ELR (cell line): ENCODE measurements at regions not wholly inside any gene's neighbourhood (a gene's known extent, or its start where the extent isn't known, plus 50 kb on each side); places are given as distances from the start of the nearest gene placed in this dataset.

Experiments
- DNase-seq: peaks from one replicate; pipeline ENCODE4 v3.0.0-alpha.2; 2015; ENCODE audit warnings: low read depth

DNA sequence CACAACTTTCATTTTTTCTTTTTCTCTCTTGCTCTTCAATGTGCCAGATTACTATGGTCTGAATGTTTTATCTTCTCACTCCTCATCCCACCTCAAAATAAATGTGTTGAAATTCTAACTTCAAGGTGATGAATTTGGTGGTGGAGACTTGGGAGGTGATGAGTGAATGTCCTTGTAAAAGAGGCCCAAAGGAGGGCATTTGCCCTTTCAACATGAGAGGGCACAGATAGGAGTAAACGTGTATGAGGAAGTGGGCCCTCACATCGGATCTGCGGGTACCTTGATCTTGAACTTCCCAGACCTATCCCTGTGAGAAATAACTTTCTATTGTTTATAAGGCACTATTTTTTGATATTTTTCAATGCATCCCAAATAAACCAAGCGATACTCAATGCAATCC is 412.3 kb upstream of the ADGRL2 start:
- no peak for DNase-seq

DNA sequence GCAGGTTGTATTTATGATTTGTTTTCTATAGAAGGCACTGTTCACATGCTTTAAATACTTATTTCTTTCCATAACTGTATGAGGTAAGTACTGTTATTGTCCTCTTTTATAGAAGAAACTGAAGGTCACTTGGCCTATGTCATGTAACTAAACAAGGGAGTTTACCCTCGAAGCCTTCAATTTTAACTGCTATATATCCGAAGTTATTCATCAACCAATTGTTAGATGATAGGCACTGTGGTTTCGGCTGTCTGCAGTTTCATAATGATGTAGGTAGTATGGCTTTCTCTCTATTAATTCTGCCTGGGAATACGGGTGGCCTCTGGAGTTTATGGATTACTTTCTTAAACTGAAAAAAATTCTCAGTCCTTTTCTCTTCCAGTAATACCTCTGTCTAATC is 413.3 kb upstream of the ADGRL2 start:
- DNase-seq: no peak

DNA sequence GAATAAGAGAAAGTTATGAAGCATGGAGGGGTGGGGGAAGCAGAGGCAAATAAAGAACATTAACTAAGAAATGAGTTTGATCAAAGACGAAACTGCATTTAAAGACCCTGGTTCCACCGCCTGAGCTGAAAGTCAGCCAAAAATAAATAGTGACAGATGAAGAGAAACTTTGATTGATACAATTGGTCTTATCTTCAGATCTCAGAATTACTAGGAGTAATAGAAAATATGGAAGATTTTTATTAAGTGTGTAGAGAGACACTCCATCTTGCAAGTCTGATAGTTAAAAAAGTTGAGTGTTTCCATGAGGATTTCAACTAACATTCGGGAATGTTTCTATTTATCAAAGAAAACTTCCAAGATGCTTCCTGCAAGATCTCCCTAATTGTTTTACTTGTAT is 418.2 kb upstream of the ADGRL2 start:
- no peak for DNase-seq

DNA sequence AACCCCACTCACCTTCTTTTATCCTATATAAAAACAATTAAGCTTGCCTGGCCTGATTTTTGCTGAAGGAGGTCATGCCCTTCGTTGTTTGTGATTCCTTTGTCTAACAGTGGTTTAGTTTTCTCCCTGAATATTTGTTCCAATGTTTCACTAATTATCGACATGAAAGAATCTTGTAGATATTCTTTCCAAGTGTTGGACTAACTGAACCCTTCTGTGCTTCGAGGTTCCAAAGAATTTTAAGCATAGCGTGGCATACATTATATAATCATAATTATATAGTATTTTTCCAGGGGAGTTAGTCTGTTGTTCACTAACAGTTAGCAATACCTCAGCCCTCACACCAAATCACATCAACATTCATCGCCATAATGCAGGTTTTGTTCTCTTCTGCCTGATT is 418.9 kb upstream of the ADGRL2 start:
- DNase-seq: no peak

DNA sequence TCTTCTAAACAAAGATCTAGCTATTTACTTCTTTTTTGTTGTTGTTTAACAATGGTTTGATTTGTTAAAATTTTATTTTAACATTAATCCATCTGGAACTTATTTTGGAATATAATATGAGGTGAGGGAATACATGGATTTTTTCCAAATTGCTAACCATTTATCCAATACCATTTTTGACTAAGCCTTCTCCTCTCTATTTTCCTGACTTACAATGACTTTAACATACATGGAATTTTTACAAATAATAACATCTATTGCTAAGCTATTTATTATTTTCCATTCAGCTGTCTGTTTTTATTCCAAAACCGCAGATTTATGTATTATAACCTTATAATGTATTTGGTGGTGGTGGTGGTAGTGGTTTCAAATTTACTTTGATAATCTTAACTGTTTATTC is 420.3 kb upstream of the ADGRL2 start:
- no peak for DNase-seq

DNA sequence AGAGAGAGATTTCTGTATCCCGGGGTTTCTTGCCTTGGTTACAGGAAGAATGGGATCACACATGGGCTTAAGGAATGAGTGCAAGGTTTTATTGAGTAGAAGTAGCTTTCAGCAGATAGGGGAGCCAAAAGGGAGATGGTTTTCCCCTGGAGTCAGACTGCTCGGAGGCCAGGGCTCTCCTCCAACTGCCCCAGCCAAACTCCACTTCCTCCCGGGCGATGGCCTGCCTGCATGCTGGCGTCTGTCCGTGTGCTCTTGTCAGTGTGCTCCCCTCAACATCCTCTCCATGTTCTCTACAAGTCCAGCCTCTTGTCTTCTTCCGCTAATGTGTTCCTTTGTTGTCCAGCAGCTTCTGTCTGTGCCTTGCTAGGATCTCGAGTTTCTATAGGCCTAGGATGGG is 421.3 kb upstream of the ADGRL2 start:
- no peak for DNase-seq

DNA sequence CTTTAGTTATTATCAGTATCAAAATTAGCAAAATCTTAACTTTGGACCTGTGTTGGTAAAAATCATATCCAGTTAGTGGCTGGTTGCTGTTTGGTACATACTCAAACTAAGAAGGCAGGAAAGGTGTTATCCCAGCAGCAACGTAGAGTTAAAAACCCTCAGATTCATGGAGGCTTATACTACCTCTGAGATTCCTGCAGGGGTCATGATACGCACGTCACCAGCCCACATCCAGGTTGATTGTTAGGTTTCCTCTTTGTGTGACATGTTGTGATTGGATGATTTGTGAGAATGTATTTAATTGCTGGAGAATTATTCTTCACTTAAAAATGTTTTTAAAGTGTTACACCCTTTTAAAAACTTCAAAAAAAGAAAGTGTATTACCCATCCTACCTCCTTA is 423.3 kb upstream of the ADGRL2 start:
- no peak for DNase-seq

DNA sequence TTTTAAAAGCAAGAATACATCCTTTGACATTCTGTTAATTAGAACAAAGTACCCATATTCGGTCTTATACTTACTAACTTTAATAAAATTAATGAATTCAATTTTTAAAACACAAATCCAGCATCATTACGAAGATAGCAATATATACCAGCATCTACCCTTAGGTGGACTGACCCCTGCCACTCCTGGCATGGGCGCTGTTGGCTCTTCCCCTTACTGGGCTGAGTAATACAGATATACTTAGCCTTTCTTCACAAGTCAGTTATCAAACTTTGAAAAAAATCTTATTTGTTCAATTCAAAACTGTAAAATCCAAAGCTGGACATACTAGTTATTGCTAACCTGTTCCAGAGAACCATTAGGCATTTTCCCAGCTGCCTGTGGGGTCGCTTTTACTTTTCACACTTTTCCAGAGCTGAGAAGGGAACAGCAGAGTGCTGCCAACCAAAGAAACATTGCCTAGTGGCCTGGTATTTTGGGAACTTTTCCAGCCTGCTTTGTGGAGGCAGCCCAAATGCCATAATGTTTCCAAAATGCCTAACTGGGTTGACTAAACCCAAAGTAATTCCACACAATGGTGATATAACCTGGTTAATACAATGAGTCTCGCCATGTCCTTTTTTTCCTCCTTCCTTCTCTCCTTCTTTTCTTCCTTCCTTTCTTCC is 424.7 kb upstream of the ADGRL2 start:
- no peak for DNase-seq

DNA sequence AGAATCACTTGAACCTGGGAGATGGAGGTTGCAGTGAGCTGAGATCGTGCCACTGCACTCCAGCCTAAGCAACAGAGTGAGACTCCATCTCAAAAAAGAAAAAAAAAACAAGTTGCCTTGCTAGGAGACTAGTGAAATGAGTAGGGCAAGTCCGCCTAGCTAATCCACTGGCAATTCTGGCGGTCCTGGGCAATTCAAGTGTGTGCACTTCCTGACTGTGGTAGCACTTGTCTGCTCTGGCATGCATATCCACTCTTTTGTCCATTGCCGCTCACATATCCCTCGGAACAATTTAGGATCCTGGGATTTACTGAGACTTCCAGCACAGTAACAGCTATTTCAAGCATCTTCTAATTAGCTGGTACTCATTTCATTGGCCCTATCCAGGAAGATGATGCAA is 426.3 kb upstream of the ADGRL2 start:
- no peak for DNase-seq

DNA sequence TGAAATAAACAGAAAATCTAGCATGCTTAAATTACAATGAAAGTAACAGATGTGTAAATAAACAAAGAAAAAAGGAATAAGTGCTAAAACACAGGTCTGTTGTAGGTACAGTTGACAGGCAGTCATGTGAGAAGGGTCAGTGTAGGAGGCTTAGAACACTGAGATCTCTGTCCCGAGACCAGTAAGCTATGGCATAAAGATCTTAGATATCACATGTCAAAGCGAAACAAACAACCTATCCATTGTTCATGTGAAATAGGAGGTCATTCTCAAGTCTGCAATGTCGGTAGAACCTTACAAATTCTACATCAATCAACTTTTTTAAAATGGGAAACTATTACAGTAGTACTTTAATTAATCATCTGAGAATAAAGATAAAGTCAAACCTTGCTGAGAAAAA is 428.9 kb upstream of the ADGRL2 start:
- DNase-seq: no peak

DNA sequence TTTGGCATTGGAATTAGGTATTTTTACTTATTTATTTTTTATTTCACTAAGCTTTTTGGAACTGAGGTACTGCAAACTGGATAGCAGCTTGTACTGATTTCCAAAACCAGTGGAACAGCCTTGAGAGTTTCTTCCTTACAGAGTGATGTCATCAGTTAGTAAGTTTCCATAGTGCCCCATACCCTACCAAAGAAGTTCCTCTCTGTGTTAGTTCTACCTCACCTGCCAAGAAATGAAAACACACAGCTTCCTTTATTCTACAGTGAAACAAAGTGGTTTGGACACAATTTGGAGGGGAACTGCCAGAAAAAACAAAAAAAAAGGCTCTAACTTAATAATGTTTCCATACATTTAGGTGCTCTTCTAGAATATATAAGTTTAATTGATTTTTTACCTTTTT is 430.9 kb upstream of the ADGRL2 start:
- no peak for DNase-seq

DNA sequence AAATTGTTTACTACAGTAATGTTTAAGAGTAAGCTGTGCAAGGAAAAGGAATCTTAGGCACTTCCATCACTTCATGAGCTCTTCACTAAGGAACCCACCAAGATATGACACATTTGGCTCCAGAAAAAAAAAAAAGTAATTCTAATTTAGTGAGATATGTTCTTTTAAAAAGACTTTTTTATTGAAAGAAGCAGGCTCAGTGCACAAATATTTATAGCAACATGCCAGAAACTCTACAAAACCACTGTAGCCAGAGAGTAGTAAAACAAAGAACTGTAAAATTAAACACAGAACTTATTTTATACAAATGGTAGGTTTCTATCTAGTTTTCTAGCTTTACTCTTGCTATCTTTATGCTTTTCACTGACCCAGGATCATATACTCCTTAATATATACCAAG is 434.6 kb upstream of the ADGRL2 start:
- no peak for DNase-seq

DNA sequence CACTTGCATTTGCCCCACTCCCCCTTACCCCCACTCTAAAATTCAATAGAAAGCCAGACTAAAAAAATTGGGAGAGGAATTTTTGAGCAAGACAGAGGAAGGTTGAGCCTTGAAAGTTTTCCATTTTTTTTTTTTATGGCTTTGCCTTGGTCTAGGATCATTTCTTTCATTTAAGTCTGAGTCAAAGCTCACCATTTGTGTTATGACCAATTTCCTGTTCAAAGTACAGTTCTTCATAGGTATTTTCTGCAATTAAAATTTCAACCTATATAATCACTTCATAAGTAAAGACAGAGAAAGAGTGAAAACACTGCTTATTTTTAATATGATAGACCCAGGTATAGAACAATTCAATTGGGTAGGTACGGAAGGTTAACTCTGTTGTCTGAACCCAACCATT is 436.6 kb upstream of the ADGRL2 start:
- no peak for DNase-seq

DNA sequence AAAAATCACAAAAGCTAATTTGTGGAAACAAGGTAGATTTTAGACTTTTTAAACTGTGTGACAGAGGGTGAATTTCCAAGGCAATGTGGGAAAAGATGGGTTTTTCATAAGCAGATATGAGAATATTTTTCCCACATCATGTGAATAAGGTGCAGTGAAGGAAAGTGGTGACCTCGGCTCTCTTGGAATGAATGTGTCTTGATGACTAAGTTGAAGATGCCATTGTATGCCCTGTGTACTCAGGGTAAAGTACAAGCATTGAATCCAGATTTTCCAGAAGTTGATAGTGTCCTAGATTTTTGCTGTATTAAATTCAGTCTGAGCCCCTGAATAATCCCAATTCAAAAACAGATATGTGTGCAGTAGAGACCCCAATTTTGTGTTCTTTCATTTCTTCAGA is 442.6 kb upstream of the ADGRL2 start:
- DNase-seq: peak; percentile 2

DNA sequence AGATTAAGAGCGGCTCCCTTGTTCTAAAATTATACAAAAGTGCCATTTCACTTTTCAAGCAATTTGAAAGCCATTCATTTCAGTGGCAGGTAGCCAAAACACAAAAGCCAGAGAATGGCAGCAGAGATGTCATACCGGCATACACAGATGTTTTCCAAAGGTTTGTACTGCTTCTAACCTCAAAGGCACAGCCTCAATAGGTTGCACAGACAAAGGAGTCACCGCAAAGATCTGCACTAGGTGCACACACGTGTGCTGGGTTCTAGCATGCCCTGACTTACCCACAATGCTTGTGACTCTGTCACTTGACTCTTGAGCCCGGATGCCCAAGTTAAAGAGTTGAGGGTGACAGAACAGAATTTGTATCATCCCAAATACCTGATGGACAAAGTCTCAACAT is 448.9 kb upstream of the ADGRL2 start:
- DNase-seq: no peak

DNA sequence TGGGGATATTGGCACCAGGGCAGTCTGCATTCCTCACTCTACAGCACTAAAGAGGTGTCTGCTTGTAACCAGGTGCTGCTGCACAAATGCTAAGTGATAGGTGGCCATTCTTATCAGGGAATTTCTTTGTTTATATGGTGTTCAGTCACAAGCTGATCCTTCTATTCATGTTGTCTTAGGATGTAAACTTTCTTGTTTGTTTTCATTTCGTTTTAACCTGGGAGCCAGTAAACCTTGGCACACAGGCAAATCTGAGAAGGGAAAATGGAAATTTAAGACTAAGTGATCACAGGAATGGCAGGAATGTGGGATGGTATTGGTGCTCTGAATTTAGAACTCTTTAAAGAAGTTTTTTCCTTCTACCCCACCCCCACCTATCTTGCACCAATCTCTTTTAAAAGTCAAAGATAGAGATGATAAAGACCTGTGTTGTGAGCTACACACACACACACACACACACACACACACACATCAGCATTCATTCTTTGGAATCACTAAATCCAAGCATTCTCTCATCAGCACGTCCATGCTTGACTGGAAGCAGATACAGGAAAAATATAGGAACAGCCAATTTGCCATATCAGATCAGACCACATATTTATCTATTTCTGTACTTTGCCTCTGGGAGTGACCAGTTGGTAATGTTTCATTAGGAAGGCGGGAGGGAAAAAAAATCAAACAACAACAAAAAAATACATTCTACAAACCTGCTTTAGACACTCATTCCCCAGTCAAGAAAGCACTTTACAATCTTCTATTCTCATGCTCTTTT is 451.4 kb upstream of the ADGRL2 start:
- no peak for DNase-seq

DNA sequence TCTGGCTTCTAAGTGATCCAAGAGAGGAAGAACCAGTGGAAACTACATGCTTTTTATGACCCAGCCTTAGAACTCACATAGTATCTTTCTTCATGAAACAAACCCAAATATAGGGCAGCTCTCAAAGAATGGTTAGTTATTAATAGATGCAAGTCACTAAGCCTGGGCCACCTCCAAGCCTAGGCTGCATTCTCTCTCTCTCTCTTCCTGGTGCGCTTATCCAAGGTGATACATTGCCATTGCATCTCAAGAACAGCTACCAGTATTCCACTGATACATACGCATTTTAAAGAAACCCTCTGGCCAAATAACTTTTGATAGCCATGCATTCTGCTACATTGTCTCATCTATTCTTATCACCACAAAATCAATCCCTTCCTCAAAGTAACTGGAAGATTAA is 455.6 kb upstream of the ADGRL2 start:
- no peak for DNase-seq

DNA sequence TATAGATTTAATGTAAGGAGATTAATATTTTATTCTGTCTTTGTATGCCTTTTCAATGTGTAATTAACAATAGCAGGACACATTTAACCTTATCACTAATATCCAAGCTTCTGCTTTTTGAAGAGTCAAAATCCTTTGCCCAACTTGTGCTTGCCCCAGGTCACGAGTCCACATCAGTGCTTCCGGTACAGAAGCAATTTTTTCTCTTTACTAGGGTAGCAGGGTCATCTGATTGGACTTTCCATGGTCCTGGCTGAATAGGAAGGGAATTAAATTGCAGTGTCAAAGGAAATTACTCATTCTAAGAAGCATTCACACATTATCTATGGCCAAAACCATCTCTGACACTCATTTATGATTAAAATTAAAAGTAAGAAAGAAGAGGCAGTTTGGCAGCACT is 460.5 kb upstream of the ADGRL2 start:
- no peak for DNase-seq

DNA sequence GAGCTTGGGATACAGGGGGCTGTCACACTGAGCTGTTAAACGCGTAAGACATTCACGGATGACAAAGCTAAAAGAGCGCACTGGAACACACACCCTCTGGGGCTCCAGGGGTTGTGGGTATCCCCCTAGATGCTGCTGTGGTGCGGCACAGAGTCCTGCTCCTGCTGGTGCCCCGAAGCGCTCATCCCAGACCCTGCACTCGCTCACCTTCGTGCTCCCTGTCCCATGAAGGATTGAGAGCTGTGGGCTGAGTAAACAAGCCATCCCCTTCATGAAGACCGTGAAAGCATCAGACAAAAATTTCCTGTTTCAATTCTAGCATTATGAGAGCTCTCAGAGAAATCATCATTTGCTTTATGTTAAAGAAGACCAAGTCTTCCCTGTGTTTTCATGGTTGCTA is 463.5 kb upstream of the ADGRL2 start:
- no peak for DNase-seq

DNA sequence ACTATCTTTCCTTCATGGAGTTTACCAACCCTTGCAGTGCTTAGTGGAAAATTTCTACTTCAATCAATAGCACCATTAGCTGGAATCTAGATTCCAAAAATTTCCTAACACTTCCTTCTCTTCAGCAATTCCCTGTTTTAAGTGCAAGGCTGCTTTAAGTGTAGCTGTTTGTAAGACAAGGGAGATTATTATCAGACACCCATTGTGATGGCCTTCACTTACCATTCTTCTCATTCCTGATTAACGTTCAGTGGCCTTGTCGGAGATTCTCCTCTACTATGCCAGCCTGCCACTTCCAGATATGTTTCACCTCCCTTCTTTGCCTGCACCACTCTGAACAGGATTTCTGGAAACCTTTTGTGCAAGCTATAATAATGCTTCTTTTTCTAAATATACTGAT is 464.9 kb upstream of the ADGRL2 start:
- no peak for DNase-seq

DNA sequence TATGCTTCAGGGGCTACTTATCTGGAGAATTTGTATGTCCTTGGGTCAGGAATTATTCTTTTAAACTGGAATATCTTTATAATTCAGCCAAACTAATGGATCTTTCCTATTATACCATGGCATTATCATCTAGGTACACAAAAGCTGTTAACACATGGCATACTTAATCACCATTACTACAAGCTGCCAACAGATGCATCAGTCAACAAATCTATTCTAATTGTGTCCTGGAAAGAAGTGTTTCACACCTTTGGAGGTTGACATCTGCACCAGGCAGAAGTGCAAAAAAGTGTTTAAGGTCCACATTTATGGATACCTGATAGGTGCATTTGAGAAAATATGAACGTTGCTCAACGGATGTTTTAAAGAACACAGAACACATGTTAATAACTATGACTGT is 470.2 kb upstream of the ADGRL2 start:
- DNase-seq: no peak

DNA sequence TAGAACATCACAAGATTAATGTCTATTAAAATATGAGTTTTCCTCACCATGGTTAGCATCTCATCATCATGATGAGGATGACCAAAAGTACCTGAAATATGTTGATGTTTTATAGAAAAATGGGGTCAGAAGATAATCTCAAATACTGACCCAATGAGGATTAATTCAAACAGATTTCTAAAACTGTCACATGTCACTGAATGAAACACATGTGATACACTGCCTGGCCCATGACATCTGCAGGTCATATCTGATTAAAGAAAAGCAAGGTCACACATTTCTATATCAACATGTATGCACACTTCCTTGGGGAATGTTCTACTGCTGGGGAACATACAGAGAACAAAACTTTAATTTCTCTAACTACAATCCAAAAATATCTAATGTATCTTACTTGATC is 470.6 kb upstream of the ADGRL2 start:
- DNase-seq: no peak

DNA sequence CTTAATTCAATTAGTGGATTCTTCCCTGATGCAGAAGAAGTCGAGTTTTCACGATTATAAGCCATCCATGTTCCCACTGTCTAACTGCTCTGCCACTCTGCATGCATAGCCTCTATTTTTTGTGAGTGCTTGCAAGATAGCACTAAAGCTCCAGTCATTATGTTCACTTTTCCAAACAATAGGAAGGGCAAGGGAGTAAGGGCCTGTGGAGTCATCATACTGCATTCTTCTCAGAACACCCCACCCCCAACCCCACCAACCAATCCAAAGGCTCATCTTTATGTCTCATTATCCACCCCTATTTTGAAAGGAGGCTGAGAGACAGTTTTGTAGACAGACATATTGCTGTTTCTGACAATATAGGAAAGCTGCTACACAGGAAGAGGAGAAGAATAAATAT is 471.7 kb upstream of the ADGRL2 start:
- no peak for DNase-seq

DNA sequence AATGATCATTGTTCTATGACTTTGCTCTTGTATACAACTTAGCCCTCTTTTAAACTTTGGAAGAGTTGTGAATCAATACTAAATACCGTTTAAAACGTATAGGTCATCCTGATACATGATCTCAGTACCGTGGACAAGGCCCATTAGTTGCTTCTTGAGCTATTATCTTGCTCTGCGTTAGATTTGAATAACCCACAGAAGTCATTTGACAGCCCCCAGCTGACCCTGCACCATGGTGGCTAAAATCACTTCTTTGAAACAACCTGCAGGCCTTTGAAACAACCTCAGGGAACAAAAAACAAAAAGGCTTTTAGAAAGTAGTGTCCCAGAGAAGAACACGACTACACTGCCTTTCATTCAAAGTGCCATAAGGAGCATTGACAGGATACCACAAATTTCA is 473.0 kb upstream of the ADGRL2 start:
- DNase-seq: no peak
